A549 (cell line): ENCODE measurements at regions not wholly inside any gene's neighbourhood (a gene's known extent, or its start where the extent isn't known, plus 50 kb on each side); places are given as distances from the start of the nearest gene placed in this dataset.

ENCODE experiments used
- ATAC-seq, 2 experiments: fragments of 200-7000 bp in 1 of 2; fragments of >200 bp in 1 of 2; cut with Nextera tagmentation in 1 of 2; cut with Tn5 transposase in 1 of 2; 3 replicates each; pipeline versions ENCODE4 v1.8.0 to v1.9.1; 2018 to 2020; ENCODE audit warnings: mild to moderate bottlenecking in 1 of 2, moderate library complexity in 1 of 2
- CTCF ChIA-PET: fragments of 300-600 bp; sonication (Branson Sonifier 250); formaldehyde crosslinking; extraction: SDS; loops from one replicate; lab custom pipeline; 2021; ENCODE audit warnings: antibody characterized with exemption, inconsistent platforms; lab: Yijun Ruan, JAX
- POLR2A ChIA-PET: fragments of 350-600 bp; formaldehyde crosslinking; extraction: SDS; loops from one replicate; lab custom pipeline; 2021; ENCODE audit warnings: antibody characterized with exemption, inconsistent platforms; lab: Yijun Ruan, JAX
- DNase-seq, 2 experiments: peaks; one replicate each; pipeline versions ENCODE4 v3.0.0 to v3.0.0-alpha.2; 2011 to 2016; ENCODE audit warnings: low read depth in 1 of 2, low spot score in 1 of 2
- FAIRE-seq: peaks from 2 replicates; lab custom pipeline; 2011; peaks lifted over from hg19 to GRCh38; lab: Jason Lieb, UNC
- H3K27ac ChIP-seq, 2 experiments: fragments of >200 bp; sonication (Bioruptor Twin); formaldehyde crosslinking; 3 replicates each; pipeline ENCODE4 v1.5.1; 2016 to 2017
- H3K4me1 ChIP-seq: fragments of >200 bp; sonication (Bioruptor Twin); formaldehyde crosslinking; 3 replicates; pipeline ENCODE4 v1.6.1; 2016
- H3K4me2 ChIP-seq: fragments of >200 bp; sonication (Bioruptor Twin); formaldehyde crosslinking; 3 replicates; pipeline ENCODE4 v1.6.1; 2016
- H3K4me3 ChIP-seq: fragments of >200 bp; sonication (Bioruptor Twin); formaldehyde crosslinking; 3 replicates; pipeline ENCODE4 v1.5.1; 2016
- H3K9me3 ChIP-seq: fragments of >200 bp; sonication (Bioruptor Twin); formaldehyde crosslinking; 3 replicates; pipeline ENCODE4 v1.6.1; 2016
- BHLHE40 ChIP-seq: IDR thresholded peaks from 2 replicates; pipeline ENCODE4 v1.6.1; 2012; ENCODE audit warnings: low read depth, low read length, inconsistent platforms
- CBX2 ChIP-seq: fragments of 200-600 bp; sonication (generic); IDR thresholded peaks from 2 replicates; pipeline ENCODE4 v1.6.1; 2016; ENCODE audit warnings: low read depth, mild to moderate bottlenecking, borderline replicate concordance
- CBX8 ChIP-seq: fragments of 200-600 bp; sonication (generic); IDR thresholded peaks from 2 replicates; pipeline ENCODE4 v1.6.1; 2016
- ESRRA ChIP-seq: fragments of 150-350 bp; IDR thresholded peaks from 2 replicates; pipeline ENCODE4 v1.6.1; 2014; ENCODE audit warnings: mild to moderate bottlenecking, low read length, borderline replicate concordance
- FOXS1 ChIP-seq: fragments of 250-450 bp; sonication (Bioruptor Pico); IDR thresholded peaks from 2 replicates; pipeline ENCODE4 v1.5.0; 2020; ENCODE audit warnings: mild to moderate bottlenecking, moderate library complexity
- HDAC2 ChIP-seq: fragments of 200-600 bp; sonication (generic); IDR thresholded peaks from 2 replicates; pipeline ENCODE4 v1.6.1; 2016
- HOXA7 ChIP-seq: fragments of 250-450 bp; sonication (Bioruptor Pico); IDR thresholded peaks from 2 replicates; pipeline ENCODE4 v1.5.0; 2020; ENCODE audit warnings: mild to moderate bottlenecking, moderate library complexity
- HOXB13 ChIP-seq: fragments of 250-450 bp; sonication (Bioruptor Pico); IDR thresholded peaks from 2 replicates; pipeline ENCODE4 v1.5.0; 2020; ENCODE audit warnings: low read depth, mild to moderate bottlenecking, moderate library complexity
- KDM5A ChIP-seq: fragments of 200-600 bp; sonication (generic); IDR thresholded peaks from 2 replicates; pipeline ENCODE4 v1.6.1; 2016; ENCODE audit warnings: antibody characterized with exemption, mild to moderate bottlenecking
- MAZ ChIP-seq: fragments of 150-350 bp; IDR thresholded peaks from 2 replicates; pipeline ENCODE4 v1.6.1; 2014; ENCODE audit warnings: antibody characterized with exemption, low read depth, low read length, borderline replicate concordance
- NFE2L2 ChIP-seq: fragments of 150-350 bp; conservative IDR thresholded peaks from 2 replicates; pipeline ENCODE4 v1.6.1; 2014; ENCODE audit warnings: low read length
- NPAS2 ChIP-seq: fragments of 250-450 bp; sonication (Bioruptor Pico); IDR thresholded peaks from 2 replicates; pipeline ENCODE4 v1.8.0; 2022; ENCODE audit warnings: mild to moderate bottlenecking, moderate library complexity, borderline replicate concordance
- POLR2AphosphoS2 ChIP-seq: conservative IDR thresholded peaks from 2 replicates; pipeline ENCODE4 v1.6.1; 2012; ENCODE audit warnings: low read length, improper control_type of control experiment, inconsistent platforms
- RAD21 ChIP-seq, 2 experiments: fragments of >200 bp in 1 of 2; sonication (Bioruptor Twin) in 1 of 2; formaldehyde crosslinking in 1 of 2; IDR thresholded peaks in 1 of 2; conservative IDR thresholded peaks in 1 of 2; 2 replicates in 1 of 2; 3 replicates in 1 of 2; pipeline ENCODE4 v1.6.1; 2012 to 2018; ENCODE audit warnings: inconsistent platforms in 1 of 2
- SREBF2 ChIP-seq: fragments of 450-650 bp; IDR thresholded peaks from 2 replicates; pipeline ENCODE4 v1.6.1; 2014; ENCODE audit warnings: mild to moderate bottlenecking, moderate library complexity
- TP53 ChIP-seq: fragments of 250-450 bp; sonication (Bioruptor Pico); IDR thresholded peaks from 2 replicates; pipeline ENCODE4 v1.5.0; 2021; ENCODE audit warnings: mild to moderate bottlenecking, moderate library complexity
- ZC3H11A ChIP-seq: fragments of 450-650 bp; IDR thresholded peaks from 2 replicates; pipeline ENCODE4 v1.6.1; 2014; ENCODE audit warnings: antibody characterized with exemption, mild to moderate bottlenecking
- WGBS: methylation state at CpG from one replicate; pipeline ENCODE4 v1.1.6; 2017; ENCODE audit errors: missing lambda C conversion rate; 5-methylcytosine and 5-hydroxymethylcytosine counted together
- TF ChIP-seq, protein P1 (sequence below): fragments of >200 bp; sonication (Bioruptor Twin); formaldehyde crosslinking; IDR thresholded peaks from 3 replicates; pipeline ENCODE4 v1.5.1; 2016

DNA sequence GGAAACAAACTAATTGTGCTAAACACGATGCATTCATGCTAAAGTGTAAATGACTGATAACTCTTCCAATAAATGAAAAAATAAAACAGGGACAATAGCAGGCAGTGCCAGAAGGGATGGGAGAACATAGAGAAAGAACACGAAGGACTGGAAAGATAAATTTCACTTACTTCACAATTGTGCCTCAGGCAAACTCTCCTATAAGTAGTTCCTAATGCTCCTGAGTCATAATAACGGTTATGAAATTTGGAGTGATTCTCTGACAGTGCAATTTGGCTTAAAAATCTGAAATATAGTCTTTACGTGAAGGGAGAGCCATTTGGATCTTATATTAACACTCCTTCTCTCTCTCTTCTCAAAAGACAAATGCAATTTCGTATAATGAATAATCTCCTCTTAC, 2218.5 kb downstream of the MAT2B start:
- no peaks in the 10 kb centered on the region for H3K4me1 ChIP-seq

DNA sequence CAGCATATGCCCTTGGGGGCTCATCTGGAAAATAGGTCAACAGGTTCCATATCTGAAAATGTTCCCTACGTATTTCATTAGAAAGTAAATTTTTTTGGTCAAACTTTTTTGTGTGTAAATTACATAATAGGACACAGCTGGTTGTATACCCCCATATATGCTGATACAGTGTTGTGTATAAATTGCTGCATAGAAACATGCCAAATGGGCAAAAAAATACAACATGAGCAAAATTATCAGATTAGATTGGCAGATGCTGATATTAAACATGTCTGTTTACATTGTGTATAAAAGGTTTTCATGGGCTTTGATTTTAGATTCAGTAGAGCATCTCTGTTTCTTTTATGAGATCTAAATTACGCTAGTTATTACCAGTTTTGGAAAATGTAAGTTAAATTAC, 2223.0 kb downstream of the MAT2B start:
- CTCF ChIA-PET: no interaction called here
- 6% methylated on average over 2 of the region's 2 CpGs for WGBS

More for the DNA sequence above, 2218.5 kb downstream of the MAT2B start:
- ChIA-PET POLR2A (no interaction called here), CTCF (no interaction called here)
- no peak overlapping the region for H3K27ac ChIP-seq
- no peak overlapping the region for H3K4me2 ChIP-seq
- no peak for TF ChIP-seq BHLHE40
- TF ChIP-seq MAZ: no peak
- H3K4me3 ChIP-seq: no peak overlapping the region
- FAIRE-seq: no peak
- DNase-seq: no peak
- ATAC-seq: no peak
- no peaks in the 10 kb centered on the region for H3K9me3 ChIP-seq
- 4% methylated on average over 5 of the region's 5 CpGs for WGBS

DNA sequence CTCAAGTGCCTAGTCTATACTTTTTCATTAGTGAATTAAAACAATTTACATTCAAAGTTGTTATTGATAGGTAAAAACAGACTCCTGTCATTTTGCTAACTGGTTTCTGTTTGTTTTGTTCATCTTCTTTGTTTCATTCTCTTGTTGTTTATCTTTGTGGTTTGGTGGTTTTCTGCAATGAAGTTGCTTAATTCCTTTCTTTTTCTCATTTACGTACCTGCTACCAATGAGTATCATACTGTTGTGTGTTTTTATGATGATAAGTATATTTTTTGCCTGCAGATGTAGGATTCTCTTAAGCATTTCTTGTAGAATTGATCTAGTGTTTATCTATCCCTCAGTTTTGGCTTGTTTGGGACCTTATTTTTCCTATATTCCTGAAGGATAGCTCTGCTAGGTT, 2230.0 kb downstream of the MAT2B start:
- DNase-seq (no peak), FAIRE-seq (no peak), ATAC-seq (no peak)
- no peak overlapping the region for H3K27ac ChIP-seq
- CTCF ChIA-PET: no interaction called here
- H3K4me1 ChIP-seq: no peaks in the 10 kb centered on the region
- POLR2A ChIA-PET: no interaction called here
- no peaks in the 10 kb centered on the region for H3K9me3 ChIP-seq
- no peak overlapping the region for H3K4me2 ChIP-seq
- WGBS: 15% methylated on average over 1 of the region's 1 CpG
- no peak overlapping the region for H3K4me3 ChIP-seq
- TF ChIP-seq, protein P1, sequence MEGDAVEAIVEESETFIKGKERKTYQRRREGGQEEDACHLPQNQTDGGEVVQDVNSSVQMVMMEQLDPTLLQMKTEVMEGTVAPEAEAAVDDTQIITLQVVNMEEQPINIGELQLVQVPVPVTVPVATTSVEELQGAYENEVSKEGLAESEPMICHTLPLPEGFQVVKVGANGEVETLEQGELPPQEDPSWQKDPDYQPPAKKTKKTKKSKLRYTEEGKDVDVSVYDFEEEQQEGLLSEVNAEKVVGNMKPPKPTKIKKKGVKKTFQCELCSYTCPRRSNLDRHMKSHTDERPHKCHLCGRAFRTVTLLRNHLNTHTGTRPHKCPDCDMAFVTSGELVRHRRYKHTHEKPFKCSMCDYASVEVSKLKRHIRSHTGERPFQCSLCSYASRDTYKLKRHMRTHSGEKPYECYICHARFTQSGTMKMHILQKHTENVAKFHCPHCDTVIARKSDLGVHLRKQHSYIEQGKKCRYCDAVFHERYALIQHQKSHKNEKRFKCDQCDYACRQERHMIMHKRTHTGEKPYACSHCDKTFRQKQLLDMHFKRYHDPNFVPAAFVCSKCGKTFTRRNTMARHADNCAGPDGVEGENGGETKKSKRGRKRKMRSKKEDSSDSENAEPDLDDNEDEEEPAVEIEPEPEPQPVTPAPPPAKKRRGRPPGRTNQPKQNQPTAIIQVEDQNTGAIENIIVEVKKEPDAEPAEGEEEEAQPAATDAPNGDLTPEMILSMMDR: no peak
- no peak for TF ChIP-seq SREBF2
- no peak for TF ChIP-seq ZC3H11A
- no peak for TF ChIP-seq RAD21 (conservative IDR thresholded peaks at IDR 0.05 in 1 of 2, IDR thresholded peaks at IDR 0.05 in 1 of 2)
- no peak for TF ChIP-seq HOXB13 (CRISPR knock-in tag)
- no peak for TF ChIP-seq CBX8
- TF ChIP-seq NFE2L2: no peak
- no peak for TF ChIP-seq HOXA7
- TF ChIP-seq NPAS2 (CRISPR knock-in tag): no peak
- TF ChIP-seq POLR2AphosphoS2: no peak

More for the DNA sequence above, 2223.0 kb downstream of the MAT2B start:
- no peaks in the 10 kb centered on the region for H3K4me1 ChIP-seq
- no peak for DNase-seq
- H3K9me3 ChIP-seq: no peaks in the 10 kb centered on the region
- no peak for FAIRE-seq
- H3K4me2 ChIP-seq: no peak overlapping the region
- no peak overlapping the region for H3K4me3 ChIP-seq
- no peak for TF ChIP-seq HDAC2
- no peak for TF ChIP-seq ESRRA
- H3K27ac ChIP-seq: no peak overlapping the region
- POLR2A ChIA-PET: no interaction called here
- ATAC-seq: no peak

DNA sequence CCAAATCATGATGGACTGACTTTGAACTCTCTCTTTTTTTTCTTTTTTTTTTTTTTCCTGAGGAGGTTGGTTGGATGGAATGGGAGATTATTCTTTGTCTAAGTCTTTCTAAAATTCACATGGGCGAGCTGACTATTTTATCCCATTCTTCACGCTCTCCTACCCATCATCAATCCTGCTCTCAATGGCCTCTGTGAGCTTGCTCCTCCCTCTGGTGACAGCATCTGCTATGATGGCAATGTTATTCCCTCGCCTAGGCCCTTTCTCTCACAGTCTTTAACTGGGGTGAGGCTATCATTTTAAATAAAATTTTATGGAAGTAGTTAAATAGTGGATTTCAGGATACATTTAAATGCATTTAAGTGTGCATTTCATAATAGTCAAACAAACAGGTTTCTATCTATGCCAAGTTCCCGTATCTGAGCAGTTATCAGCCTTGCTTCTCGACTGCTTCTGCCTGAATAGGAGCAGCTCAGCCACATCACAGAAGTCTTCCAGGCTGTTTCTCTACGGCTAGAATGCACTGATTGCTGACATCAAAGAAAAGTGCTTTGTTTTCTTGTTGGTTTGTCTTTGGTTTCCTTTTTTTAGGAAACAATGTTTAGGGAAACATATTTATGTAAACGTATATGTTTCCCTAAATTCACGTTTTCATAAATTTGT, 2233.8 kb downstream of the MAT2B start:
- TF ChIP-seq TP53 (no peak), FOXS1 (no peak), HOXB13 (CRISPR knock-in tag) (no peak), KDM5A (no peak), CBX2 (no peak)
- WGBS: 2% methylated on average over 8 of the region's 8 CpGs
- DNase-seq (no peak), ATAC-seq (no peak), FAIRE-seq (no peak)
- no peak overlapping the region for H3K4me3 ChIP-seq
- POLR2A ChIA-PET: no interaction called here
- CTCF ChIA-PET: interaction anchor here (0.8 kb wide), 1 partner anchor 109 kb away, joined by 5 read pairs; no protein-coding TSS in a partner anchor
- no peaks in the 10 kb centered on the region for H3K4me1 ChIP-seq
- no peak overlapping the region for H3K4me2 ChIP-seq
- H3K27ac ChIP-seq: no peak overlapping the region
- no peaks in the 10 kb centered on the region for H3K9me3 ChIP-seq
